ENCODE measurements at regions not wholly inside any gene's neighbourhood (a gene's known extent, or its start where the extent isn't known, plus 50 kb on each side); places are given as distances from the start of the nearest gene placed in this dataset.
"Not testable (repeated sequence)": the region's sequence is repeated elsewhere in the genome, so short reads cannot be mapped to it uniquely, and the experiment has no call there.

DNA sequence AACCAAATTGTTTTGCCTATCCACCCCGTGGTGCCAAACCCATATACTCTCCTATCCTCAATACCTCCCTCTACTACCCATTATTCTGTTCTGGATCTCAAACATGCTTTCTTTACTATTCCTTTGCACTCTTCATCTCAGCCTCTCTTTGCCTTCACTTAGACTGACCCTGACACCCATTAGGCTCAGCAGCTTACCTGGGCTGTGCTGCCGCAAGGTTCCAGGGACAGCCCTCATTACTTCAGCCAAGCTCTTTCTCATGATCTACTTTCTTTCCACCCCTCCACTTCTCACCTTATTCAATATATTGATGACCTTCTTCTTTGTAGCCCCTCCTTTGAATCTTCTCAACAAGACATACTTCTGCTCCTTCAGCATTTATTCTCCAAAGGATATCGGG is 517.9 kb downstream of the IRS2 start:
- not testable (repeated sequence) for DNase-seq

DNA sequence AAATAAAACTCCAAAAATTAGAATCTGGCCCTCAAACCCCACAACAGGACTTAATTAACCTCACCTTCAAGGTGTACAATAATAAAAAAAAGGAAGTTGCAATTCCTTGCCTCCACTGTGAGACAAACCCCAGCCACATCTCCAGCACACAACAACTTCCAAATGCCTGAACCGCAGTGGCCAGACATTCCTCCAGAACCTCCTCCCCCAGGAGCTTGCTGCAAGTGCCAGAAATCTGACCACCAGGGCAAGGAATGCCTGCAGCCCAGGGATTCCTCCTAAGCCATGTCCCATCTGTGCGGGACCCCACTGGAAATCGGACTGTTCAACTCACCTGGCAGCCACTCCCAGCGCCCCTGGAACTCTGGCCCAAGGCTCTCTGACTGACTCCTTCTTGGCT is 519.0 kb downstream of the IRS2 start:
- DNase-seq, result not testable (repeated sequence)

DNA sequence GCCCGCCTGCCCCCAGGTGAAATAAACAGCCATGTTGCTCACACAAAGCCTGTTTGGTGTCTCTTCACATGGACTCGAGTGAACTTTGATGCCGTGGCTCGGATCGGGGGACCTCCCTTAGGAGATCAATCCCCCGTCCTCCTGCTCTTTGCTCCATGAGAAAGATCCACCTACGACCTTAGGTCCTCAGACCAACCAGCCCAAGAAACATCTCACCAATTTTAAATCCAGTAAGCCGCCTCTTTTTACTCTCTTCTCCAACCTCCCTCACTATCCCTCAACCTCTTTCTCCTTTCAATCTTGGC is 521.0 kb downstream of the IRS2 start:
- not testable (repeated sequence) for DNase-seq

DNA sequence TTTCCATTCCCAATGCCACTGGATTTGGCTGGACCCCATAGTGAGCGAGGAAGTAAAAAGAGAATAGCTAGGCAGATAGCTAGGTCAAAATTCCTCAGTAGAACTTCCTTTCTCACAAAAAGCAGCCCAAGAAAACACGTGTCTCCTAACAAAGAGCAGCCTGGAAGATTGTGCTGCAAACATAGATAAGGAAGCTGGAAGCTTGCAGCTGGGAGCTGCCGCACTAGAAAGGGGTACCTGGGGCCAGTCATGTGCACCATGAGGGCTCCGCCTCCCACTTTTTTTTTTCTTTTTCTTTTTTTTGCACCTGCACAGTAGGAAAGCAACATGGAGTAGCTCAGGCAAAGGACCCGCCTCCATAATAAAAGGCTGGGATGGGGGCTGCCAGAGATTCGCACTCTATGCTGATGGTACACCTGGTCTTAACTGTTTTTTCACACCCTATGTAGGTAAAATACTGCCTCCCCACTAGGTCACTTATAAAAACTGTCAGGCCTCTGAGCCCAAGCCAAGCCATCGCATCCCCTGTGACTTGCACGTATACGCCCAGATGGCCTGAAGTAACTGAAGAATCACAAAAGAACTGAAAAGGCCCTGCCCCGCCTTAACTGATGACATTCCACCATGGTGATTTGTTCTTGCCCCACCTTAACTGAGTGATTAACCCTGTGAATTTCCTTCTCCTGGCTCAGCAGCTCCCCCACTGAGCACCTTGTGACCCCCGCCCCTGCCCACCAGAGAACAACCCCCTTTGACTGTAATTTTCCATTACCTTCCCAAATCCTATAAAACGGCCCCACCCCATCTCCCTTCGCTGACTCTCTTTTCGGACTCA is 521.6 kb downstream of the IRS2 start:
- not testable (repeated sequence) for DNase-seq

DNA sequence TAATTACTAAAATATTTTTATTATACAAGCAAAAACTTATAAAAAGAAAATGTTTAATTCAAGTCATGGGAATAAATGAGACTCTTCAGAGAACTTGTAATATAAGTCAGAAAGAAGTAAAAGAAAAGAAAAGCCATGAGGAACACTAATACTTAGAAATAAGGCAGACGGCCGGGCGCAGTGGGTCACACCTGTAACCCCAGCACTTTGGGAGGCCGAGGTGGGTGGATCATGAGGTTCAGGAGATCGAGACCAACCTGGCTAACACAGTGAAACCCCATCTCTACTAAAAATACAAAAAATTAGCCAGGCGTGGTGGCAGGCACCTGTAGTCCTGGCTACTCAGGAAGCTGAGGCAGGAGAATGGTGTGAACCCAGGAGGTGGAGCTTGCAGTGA is 528.6 kb downstream of the IRS2 start:
- not testable (repeated sequence) for DNase-seq
